Hematopoietic multipotent progenitor cell treated with erythropoietin and hydrocortisone succinate and interleukin-3 and kit ligand, for 8 days (in vitro differentiated cells): ENCODE measurements at regions not wholly inside any gene's neighbourhood (a gene's known extent, or its start where the extent isn't known, plus 50 kb on each side); places are given as distances from the start of the nearest gene placed in this dataset.
"Not testable (repeated sequence)": the region's sequence is repeated elsewhere in the genome, so short reads cannot be mapped to it uniquely, and the experiment has no call there.

Experiments used
- DNase-seq: peaks from one replicate; pipeline ENCODE4 v3.0.0-alpha.2; 2015

- no peak for DNase-seq
These were observed 54.9 kb upstream of the ZBTB18 start for GRCh38 chr1:243996223-243996622.

- DNase-seq = no peak
These were observed 59.4 kb upstream of the ZBTB18 start for GRCh38 chr1:243991650-243992049.

GRCh38 chr1:243984788-243985187 lies 66.3 kb upstream of the ZBTB18 start:
- DNase-seq = no peak

GRCh38 chr1:243982447-243983018 lies 68.5 kb upstream of the ZBTB18 start:
- DNase-seq = no peak

GRCh38 chr1:243980471-243980870 lies 70.6 kb upstream of the ZBTB18 start:
- DNase-seq = no peak

GRCh38 chr1:243980071-243980470 lies 71.0 kb upstream of the ZBTB18 start:
- DNase-seq = no peak

- DNase-seq = no peak
These were observed 71.7 kb upstream of the ZBTB18 start for GRCh38 chr1:243979396-243979795.

GRCh38 chr1:243977094-243977493 lies 74.0 kb upstream of the ZBTB18 start:
- DNase-seq = no peak

- DNase-seq = no peak
These were observed 76.4 kb upstream of the ZBTB18 start for GRCh38 chr1:243974451-243975292.

GRCh38 chr1:243973169-243973568 lies 77.9 kb upstream of the ZBTB18 start:
- no peak for DNase-seq

- no peak for DNase-seq
These were observed 81.0 kb upstream of the ZBTB18 start for GRCh38 chr1:243970077-243970476.

- DNase-seq = no peak
These were observed 82.7 kb upstream of the ZBTB18 start for GRCh38 chr1:243968413-243968812.

- DNase-seq = no peak
These were observed 86.2 kb upstream of the ZBTB18 start for GRCh38 chr1:243964915-243965314.

GRCh38 chr1:243963571-243963970 lies 87.5 kb upstream of the ZBTB18 start:
- no peak for DNase-seq

- no peak for DNase-seq
These were observed 88.5 kb upstream of the ZBTB18 start for GRCh38 chr1:243962541-243962940.

- DNase-seq = no peak
These were observed 91.1 kb upstream of the ZBTB18 start for GRCh38 chr1:243959998-243960397.

- no peak for DNase-seq
These were observed 93.9 kb upstream of the ZBTB18 start for GRCh38 chr1:243957141-243957540.

GRCh38 chr1:243956450-243956849 lies 94.6 kb upstream of the ZBTB18 start:
- no peak for DNase-seq

- DNase-seq = not testable (repeated sequence)
These were observed 99.9 kb upstream of the ZBTB18 start for GRCh38 chr1:243951207-243951606.

GRCh38 chr1:243950166-243950565 lies 100.1 kb upstream of the AKT3 start:
- DNase-seq = no peak

GRCh38 chr1:243946946-243947345 lies 96.9 kb upstream of the AKT3 start:
- peak; percentile 24 for DNase-seq

GRCh38 chr1:243946253-243946652 lies 96.2 kb upstream of the AKT3 start:
- no peak for DNase-seq

- no peak for DNase-seq
These were observed 95.7 kb upstream of the AKT3 start for GRCh38 chr1:243945727-243946126.

- DNase-seq = no peak
These were observed 94.6 kb upstream of the AKT3 start for GRCh38 chr1:243944429-243945160.
